Mesothelial cell of epicardium (in vitro differentiated cells): ENCODE measurements at regions not wholly inside any gene's neighbourhood (a gene's known extent, or its start where the extent isn't known, plus 50 kb on each side); places are given as distances from the start of the nearest gene placed in this dataset.
"Not testable (repeated sequence)": the region's sequence is repeated elsewhere in the genome, so short reads cannot be mapped to it uniquely, and the experiment has no call there.

Experiments used
- DNase-seq, 2 experiments: peaks; one replicate each; pipeline ENCODE4 v3.0.0; 2021; ENCODE audit warnings: low spot score in 2 of 2; ENCODE audit not compliant: unreplicated experiment in 2 of 2
- H3K27ac Mint-ChIP-seq: 2 replicates; pipeline ENCODE4 v1.8.0; 2021; ENCODE audit warnings: mixed read lengths
- H3K27me3 Mint-ChIP-seq: 2 replicates; pipeline ENCODE4 v1.8.0; 2021; ENCODE audit warnings: low read depth, mixed read lengths
- H3K36me3 Mint-ChIP-seq: 2 replicates; pipeline ENCODE4 v1.8.0; 2021; ENCODE audit warnings: mixed read lengths
- H3K4me1 Mint-ChIP-seq: 2 replicates; pipeline ENCODE4 v1.8.0; 2021; ENCODE audit warnings: mixed read lengths
- H3K4me3 Mint-ChIP-seq: 2 replicates; pipeline ENCODE4 v1.8.0; 2021; ENCODE audit warnings: mild to moderate bottlenecking, moderate library complexity, mixed read lengths
- H3K9me3 Mint-ChIP-seq: 2 replicates; pipeline ENCODE4 v1.8.0; 2021; ENCODE audit warnings: mixed read lengths
- TF ChIP-seq, protein P1 (sequence below): fragments of 200-600 bp; sonication (generic); IDR thresholded peaks from one replicate; pipeline ENCODE4 v1.5.0; 2021; ENCODE audit warnings: antibody characterized with exemption; ENCODE audit not compliant: unreplicated experiment

DNA sequence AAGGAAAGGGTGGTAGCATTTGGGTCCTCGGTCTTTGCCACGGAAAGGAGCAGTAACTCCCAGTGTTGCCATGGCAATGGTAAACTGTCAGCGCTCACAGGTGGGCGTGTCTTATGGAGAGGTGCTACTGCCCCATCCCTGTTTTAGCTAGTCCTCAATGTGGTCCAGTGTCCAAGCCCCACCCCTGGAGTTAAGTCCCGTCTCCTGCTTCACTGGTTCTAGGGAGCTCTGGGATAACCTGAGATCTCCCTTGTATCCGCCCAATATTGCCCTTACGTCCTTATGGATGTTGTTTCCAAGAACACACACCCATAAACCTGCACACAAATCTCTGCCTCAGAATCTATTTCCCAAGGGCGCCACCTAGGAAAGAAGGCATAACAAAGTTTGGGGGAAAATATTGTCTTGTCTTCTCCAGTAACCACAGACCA, 64.2 kb downstream of the SPRING1 start:
- peaks cover 3% of the 10 kb centered on the region for H3K4me1 Mint-ChIP-seq
- no peaks in the 10 kb centered on the region for H3K27me3 Mint-ChIP-seq
- no peak for DNase-seq
- H3K27ac Mint-ChIP-seq = no peak overlapping the region
- no peaks in the 10 kb centered on the region for H3K36me3 Mint-ChIP-seq
- TF ChIP-seq, protein P1, sequence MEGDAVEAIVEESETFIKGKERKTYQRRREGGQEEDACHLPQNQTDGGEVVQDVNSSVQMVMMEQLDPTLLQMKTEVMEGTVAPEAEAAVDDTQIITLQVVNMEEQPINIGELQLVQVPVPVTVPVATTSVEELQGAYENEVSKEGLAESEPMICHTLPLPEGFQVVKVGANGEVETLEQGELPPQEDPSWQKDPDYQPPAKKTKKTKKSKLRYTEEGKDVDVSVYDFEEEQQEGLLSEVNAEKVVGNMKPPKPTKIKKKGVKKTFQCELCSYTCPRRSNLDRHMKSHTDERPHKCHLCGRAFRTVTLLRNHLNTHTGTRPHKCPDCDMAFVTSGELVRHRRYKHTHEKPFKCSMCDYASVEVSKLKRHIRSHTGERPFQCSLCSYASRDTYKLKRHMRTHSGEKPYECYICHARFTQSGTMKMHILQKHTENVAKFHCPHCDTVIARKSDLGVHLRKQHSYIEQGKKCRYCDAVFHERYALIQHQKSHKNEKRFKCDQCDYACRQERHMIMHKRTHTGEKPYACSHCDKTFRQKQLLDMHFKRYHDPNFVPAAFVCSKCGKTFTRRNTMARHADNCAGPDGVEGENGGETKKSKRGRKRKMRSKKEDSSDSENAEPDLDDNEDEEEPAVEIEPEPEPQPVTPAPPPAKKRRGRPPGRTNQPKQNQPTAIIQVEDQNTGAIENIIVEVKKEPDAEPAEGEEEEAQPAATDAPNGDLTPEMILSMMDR = no peak
- peaks cover 14% of the 10 kb centered on the region for H3K9me3 Mint-ChIP-seq
- H3K4me3 Mint-ChIP-seq = no peak overlapping the region

DNA sequence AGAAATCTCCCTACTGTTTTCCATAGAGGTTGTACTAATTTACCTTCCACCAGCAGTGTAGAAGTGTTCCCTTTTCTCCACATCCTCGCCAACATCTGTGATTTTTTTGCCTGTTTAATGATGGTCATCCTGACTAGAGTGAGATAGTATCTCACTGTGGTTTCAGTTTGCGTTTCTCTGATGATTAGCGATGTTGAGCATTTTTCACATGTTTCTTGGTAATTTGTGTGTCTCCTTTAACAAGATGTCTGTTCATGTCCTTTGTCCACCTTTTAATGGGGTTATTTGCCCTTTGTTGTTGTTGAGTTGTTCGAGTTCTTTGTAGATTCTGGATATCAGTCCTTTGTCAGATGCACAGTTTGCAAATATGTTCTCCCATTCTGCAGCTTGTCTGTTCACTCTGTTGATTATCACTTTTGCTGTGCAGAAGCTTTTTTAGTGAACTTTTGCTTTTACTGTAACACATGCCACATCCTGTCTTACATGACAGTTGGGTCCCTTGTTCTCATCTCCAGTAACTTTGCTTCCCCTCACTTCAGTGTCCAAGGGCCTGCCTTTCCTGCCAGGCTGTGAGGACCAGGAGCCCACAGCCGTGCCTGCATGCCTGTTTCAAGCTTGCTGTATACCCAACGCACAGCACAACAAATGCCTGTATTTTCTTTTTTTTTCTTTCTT, 64.9 kb downstream of the SPRING1 start:
- no peaks in the 10 kb centered on the region for H3K36me3 Mint-ChIP-seq
- H3K4me3 Mint-ChIP-seq = no peak overlapping the region

DNA sequence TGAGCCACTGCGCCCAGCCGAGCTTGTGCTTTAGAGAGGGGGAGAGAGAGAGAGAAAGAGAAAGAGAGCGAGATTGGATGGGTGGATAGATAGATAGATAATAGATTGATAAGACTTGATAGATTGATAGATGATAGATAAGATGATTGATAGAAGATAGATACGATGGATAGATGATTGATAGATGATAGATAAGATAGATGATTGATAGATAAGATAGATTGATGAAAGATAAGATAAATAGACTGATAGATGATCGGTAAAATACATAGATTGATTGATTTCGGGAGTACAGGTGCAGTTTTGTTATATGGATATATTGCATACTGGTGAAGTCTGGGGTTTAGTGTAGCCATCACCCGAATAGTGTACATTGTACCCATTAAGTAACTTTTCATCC, 65.9 kb downstream of the SPRING1 start:
- Mint-ChIP-seq H3K4me3 (no peak overlapping the region), H3K36me3 (no peaks in the 10 kb centered on the region), H3K27ac (no peak overlapping the region), H3K27me3 (no peaks in the 10 kb centered on the region), H3K4me1 (peaks cover 3% of the 10 kb centered on the region), H3K9me3 (peaks cover 3% of the 10 kb centered on the region)
- DNase-seq = no peak
- TF ChIP-seq, protein P1 = no peak

More for the DNA sequence above, 64.9 kb downstream of the SPRING1 start:
- H3K27ac Mint-ChIP-seq = no peak overlapping the region
- H3K9me3 Mint-ChIP-seq = peaks cover 9% of the 10 kb centered on the region
- DNase-seq = no peak
- H3K4me1 Mint-ChIP-seq = peaks cover 3% of the 10 kb centered on the region
- H3K27me3 Mint-ChIP-seq = no peaks in the 10 kb centered on the region
- TF ChIP-seq, protein P1 = no peak

DNA sequence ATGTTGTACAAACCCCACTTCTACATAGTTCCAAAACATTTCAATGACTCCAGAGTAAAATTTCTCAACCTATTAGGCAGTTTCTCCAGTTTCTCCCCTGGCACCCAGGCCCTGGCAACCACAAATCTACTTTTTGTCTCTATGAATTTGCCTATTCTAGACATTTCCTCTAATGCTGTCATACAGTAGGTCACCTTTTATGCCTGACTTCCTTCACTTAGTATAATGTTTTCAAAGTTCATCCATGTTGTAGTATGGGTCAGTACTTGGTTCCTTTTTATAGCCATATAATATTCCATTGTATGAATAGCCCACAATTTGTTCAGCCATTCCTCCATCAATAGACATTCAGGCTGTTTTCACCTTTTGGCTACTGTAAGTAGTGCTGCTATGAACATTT, 67.0 kb downstream of the SPRING1 start:
- no peak for DNase-seq
- Mint-ChIP-seq H3K9me3 (peaks cover 3% of the 10 kb centered on the region), H3K4me1 (peaks cover 7% of the 10 kb centered on the region), H3K36me3 (no peaks in the 10 kb centered on the region), H3K4me3 (no peak overlapping the region), H3K27me3 (no peaks in the 10 kb centered on the region), H3K27ac (no peak overlapping the region)
- TF ChIP-seq, protein P1 = no peak

DNA sequence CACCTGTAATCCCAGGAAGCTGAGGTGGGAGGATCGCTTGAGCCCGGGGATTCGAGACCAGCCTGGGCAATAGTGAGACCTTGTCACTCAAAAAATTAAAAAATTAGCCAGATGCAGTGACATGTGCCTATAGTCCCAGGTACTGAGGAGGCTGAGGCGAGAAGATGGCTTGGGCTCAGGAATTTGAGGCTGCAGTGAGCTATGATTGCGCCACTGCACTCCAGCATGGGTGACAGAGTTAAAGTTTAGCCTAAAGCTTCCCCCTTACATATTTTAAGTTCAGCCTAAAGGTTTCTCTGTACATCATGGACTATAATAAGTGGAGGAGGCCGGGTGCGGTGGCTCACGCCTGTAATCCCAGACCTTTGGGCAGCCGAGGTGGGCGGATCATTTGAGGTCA, 70.1 kb downstream of the SPRING1 start:
- no peaks in the 10 kb centered on the region for H3K27me3 Mint-ChIP-seq
- no peaks in the 10 kb centered on the region for H3K36me3 Mint-ChIP-seq

DNA sequence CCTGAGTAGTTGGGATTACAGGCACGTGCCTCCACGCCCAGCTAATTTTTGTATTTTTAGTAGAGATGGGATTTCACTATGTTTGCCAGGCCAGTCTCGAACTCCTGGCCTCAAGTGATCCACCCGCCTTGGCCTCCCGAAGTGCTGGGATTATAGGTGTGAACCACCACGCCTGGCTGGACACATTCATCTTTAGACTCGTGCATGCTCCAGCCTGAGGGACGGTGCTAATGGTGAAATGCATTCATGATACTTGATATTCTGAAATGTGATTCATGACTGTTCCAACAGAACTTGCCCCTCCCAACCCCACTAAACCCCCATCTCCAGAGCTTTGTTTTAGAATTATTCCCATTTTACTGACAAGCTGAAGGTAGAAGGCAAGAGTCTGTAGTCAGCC, 71.0 kb downstream of the SPRING1 start:
- not testable (repeated sequence) for H3K27ac Mint-ChIP-seq

More for the DNA sequence above, 70.1 kb downstream of the SPRING1 start:
- Mint-ChIP-seq H3K27ac (no peak overlapping the region), H3K4me1 (peaks cover 14% of the 10 kb centered on the region), H3K9me3 (peaks cover 3% of the 10 kb centered on the region), H3K4me3 (no peak overlapping the region)
- no peak for DNase-seq
- TF ChIP-seq, protein P1 = no peak

More for the DNA sequence above, 71.0 kb downstream of the SPRING1 start:
- not testable (repeated sequence) for H3K4me3 Mint-ChIP-seq, H3K9me3 Mint-ChIP-seq, DNase-seq, H3K27me3 Mint-ChIP-seq, H3K36me3 Mint-ChIP-seq
- H3K4me1 Mint-ChIP-seq = peaks cover 16% of the 10 kb centered on the region
